GM20000 (cell line): ENCODE measurements at regions not wholly inside any gene's neighbourhood (a gene's known extent, or its start where the extent isn't known, plus 50 kb on each side); places are given as distances from the start of the nearest gene placed in this dataset.
"Not testable (repeated sequence)": the region's sequence is repeated elsewhere in the genome, so short reads cannot be mapped to it uniquely, and the experiment has no call there.

Source experiments
- DNase-seq: peaks from one replicate; pipeline ENCODE4 v3.0.0; 2012; ENCODE audit warnings: low spot score
- TF ChIP-seq, protein P1 (sequence below): IDR thresholded peaks from 2 replicates; pipeline ENCODE4 v1.5.1; 2012; ENCODE audit warnings: mild to moderate bottlenecking, control low read depth; ENCODE audit errors: extremely low read depth, missing control alignments

DNA sequence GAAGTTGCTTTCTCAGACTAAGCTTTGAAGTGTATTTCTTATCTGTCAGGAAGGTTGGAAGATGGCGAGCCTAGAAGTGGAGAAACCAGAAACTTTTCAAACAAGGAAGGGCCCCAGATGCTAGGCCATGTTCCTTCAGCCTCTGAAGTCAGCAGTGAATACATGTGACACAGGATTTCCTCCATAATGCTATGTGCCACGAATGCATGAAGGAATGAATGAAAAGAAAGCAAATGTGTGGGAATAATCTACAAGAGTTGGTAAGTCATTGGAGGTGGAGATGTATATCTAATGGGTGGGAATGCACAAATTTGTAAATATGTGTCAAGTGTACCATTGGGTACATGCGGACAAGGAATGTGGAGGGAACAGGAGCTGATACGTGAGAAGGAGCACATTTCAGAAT is 123.2 kb upstream of the PRSS16 start:
- DNase-seq, result no peak
- TF ChIP-seq, protein P1, sequence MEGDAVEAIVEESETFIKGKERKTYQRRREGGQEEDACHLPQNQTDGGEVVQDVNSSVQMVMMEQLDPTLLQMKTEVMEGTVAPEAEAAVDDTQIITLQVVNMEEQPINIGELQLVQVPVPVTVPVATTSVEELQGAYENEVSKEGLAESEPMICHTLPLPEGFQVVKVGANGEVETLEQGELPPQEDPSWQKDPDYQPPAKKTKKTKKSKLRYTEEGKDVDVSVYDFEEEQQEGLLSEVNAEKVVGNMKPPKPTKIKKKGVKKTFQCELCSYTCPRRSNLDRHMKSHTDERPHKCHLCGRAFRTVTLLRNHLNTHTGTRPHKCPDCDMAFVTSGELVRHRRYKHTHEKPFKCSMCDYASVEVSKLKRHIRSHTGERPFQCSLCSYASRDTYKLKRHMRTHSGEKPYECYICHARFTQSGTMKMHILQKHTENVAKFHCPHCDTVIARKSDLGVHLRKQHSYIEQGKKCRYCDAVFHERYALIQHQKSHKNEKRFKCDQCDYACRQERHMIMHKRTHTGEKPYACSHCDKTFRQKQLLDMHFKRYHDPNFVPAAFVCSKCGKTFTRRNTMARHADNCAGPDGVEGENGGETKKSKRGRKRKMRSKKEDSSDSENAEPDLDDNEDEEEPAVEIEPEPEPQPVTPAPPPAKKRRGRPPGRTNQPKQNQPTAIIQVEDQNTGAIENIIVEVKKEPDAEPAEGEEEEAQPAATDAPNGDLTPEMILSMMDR, result no peak

DNA sequence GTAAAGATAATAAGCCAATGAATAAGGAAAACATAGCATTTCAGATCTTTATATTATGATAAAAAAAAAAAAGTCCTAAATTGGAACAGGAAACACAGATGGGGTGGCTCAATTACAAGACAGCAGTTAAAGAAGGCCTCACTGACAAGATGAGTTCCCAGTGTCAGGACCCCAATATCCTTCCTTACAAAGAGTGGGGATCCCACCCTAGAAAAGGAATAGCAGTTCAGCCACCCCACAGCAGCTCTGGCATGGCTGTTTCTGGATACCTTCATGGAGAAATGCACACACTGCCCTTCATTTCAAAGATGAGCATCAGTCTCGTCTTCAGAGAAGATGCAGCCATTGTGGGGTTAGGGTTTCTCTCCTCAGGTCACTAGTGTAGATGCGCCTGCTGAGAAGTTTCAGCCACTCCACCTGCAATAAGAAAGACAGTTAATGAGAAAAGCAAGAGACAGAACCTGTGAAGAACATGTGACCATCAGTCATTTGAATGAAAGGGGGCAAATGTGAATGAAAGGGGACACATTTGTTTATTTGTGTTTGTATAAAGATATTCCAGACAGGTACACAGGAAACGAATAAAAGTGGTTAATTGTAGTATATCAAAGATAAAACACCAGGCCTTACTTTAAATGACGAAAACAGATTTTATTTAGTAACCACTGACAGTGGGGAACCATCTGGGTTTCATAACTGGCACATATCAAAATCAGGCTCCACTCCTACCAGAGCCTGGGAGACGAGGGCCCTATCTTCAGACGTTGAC is 121.3 kb upstream of the PRSS16 start:
- TF ChIP-seq, protein P1, result no peak
- DNase-seq, result no peak

DNA sequence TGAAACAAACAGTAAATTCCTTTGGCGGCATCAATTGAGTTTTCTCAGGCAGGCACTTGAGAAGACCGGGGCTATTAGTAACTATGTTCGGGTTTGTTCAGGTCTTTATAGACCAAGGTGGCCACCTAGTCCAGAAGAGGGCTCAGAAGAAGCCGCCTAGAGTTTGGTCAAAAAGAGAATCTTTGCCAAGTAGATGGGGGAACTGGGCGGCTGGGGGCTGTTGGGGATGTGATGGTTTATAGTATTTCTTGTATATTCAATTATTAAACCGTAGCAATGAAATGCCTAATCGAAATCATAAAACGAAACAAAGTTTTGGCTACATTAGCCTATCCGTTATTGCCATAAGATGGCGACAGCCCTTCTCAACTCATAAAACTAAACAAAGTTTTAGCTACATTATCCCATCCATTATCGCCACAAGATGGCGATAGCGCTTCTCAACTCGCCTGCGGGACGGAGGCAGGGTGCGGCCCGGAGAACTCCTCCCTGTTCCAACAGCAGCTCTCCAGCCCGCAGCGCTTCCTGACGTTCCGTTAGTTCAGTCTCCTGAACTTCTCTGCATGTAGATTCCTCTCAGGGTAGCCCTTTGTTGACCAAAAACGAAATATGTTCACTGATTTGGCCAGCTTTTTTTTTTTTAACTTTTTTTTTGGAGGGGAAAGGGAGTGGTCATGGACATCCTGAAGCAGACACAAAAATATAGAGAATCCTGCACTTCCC is 120.5 kb upstream of the PRSS16 start:
- DNase-seq, result peak; percentile 62
- TF ChIP-seq, protein P1, result peak; percentile 49

DNA sequence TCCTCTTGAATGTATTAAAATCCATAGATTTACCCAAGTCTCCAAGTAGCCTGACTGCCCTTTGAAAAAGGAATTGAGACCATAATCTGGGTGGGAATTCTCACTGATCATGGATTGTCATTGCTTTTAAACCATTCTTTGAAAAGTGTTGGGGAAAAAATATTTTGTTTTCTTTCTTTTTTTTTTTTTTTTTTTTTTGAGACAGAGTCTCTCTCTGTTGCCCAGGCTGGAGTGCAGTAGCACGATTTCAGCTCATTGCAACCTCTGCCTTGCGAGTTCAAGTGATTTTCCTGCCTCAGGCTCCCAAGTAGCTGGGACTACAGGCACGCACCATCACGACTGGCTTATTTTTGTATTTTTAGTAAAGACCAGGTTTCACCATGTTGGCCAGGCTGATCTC is 119.6 kb upstream of the PRSS16 start:
- DNase-seq, result not testable (repeated sequence)

DNA sequence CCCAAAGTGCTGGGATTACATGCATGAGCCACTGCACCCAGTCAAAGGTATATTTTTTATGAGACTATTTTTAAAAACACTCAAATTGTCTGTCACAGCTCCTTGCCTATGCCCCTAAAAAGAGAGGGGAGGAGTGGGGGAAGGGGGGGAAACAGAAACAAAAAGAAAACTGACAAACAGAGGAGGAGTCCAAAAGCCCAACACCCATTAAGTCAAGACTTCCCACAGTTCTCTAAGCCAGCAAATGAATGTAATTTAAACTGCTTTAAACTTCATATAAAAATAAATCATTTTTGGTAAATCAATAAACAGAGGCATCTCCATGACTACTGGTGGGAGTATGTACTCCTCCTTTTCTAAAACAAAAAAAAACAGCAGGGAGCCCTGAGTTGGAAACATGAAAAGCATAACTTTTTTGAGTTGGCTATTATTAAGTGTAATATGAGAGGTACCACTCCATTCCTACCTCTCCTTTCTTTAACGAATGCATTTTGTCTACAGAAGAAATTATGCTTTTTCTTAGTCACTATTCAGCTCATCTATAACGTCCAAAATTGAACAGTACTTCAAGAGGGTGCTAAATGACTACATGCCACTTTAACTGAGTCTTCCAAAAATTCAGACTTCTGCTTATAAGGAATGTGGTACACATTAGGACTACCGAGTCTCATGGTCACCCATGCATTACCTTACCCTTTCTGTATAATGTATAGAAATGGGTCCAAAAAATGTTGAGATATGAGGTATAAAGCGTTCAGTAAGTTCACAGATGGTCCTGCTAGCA is 119.0 kb upstream of the PRSS16 start:
- no peak for DNase-seq
- TF ChIP-seq, protein P1, result no peak

DNA sequence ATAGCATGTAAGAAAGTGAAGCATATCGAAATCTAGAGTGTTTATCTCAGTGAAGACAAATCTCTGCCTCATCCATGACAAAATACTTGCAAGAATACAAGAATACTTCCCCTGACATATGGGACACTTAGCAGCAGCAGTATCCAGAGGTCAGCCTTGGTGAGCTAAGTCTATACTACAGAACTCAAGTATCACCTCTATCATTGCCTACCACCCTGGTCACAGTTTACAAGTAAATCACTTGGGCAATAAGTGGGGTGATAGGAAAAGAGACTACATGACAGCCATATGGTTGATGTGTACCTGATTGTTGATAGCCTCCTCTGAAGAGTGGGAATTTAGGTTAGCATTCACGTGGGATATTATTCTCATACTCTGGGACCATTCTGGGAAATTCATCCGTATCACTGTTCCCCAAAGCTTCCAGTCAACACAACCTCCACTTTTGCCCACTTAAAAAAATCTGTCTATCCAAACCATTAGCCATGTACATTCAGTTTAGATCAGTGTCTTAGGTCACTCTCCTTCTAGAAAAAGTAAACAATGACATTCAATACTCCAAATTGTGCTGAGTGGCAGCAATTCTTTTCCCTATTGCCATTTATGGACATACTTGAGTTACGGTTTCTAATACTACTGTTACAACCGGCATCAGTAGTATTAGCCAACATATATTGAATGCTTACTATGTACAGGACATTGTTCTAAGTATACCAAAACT is 118.2 kb upstream of the PRSS16 start:
- no peak for DNase-seq
- TF ChIP-seq, protein P1, result no peak

DNA sequence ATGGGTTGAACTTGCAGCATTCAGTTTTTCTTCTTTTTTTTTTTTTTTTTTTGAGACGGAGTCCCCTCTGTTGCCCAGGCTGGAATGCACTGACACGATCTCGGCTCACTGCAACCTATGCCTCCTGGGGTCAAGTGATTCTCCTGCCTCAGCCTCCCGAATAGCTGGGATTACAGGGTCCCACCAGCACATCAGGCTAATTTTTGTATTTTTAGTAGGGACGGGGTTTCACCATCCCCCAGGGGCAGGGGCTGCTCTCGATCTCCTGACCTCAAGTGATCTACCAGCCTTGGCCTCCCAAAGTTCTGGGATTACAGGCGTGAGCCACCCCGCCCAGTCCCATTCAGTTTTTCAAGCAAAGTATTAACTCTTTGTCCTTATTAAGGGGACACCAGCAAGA is 117.6 kb upstream of the PRSS16 start:
- no peak for DNase-seq
- TF ChIP-seq, protein P1, result no peak
